Neural crest cell (in vitro differentiated cells): ENCODE measurements at regions not wholly inside any gene's neighbourhood (a gene's known extent, or its start where the extent isn't known, plus 50 kb on each side); places are given as distances from the start of the nearest gene placed in this dataset.

ENCODE experiments used
- DNase-seq: peaks from one replicate; pipeline ENCODE4 v3.0.0; 2021; ENCODE audit warnings: low read depth, mixed read lengths, low spot score
- H3K27ac Mint-ChIP-seq: one replicate; pipeline ENCODE4 v1.8.0; 2021; ENCODE audit warnings: mild to moderate bottlenecking, mixed read lengths; ENCODE audit not compliant: unreplicated experiment
- H3K27me3 Mint-ChIP-seq: 2 replicates; pipeline ENCODE4 v1.8.0; 2021; ENCODE audit warnings: low read depth, mild to moderate bottlenecking, mixed read lengths
- H3K36me3 Mint-ChIP-seq: 2 replicates; pipeline ENCODE4 v1.8.0; 2021; ENCODE audit warnings: low read depth, mild to moderate bottlenecking, mixed read lengths
- H3K4me1 Mint-ChIP-seq: 2 replicates; pipeline ENCODE4 v1.8.0; 2021; ENCODE audit warnings: mixed read lengths
- H3K4me3 Mint-ChIP-seq: one replicate; pipeline ENCODE4 v1.8.0; 2021; ENCODE audit warnings: mild to moderate bottlenecking, mixed read lengths
- H3K9me3 Mint-ChIP-seq: 2 replicates; pipeline ENCODE4 v1.8.0; 2021; ENCODE audit warnings: mixed read lengths
- CTCF ChIP-seq: fragments of 200-600 bp; sonication (generic); conservative IDR thresholded peaks from 2 replicates; pipeline ENCODE4 v1.5.0; 2021; ENCODE audit warnings: antibody characterized with exemption, mild to moderate bottlenecking

GRCh38 chr14:101246894-101247841, 314.1 kb upstream of the DIO3 start:
- no peak for TF ChIP-seq CTCF
- Mint-ChIP-seq H3K4me3 (no peak overlapping the region), H3K36me3 (no peaks in the 10 kb centered on the region), H3K27ac (peak overlapping the region; percentile 72), H3K27me3 (no peaks in the 10 kb centered on the region), H3K4me1 (no peaks in the 10 kb centered on the region), H3K9me3 (no peaks in the 10 kb centered on the region)
- DNase-seq: no peak

GRCh38 chr14:101247842-101248725, 313.2 kb upstream of the DIO3 start:
- Mint-ChIP-seq H3K9me3 (no peaks in the 10 kb centered on the region), H3K27ac (peak overlapping the region; percentile 72), H3K4me3 (no peak overlapping the region), H3K4me1 (no peaks in the 10 kb centered on the region), H3K36me3 (no peaks in the 10 kb centered on the region), H3K27me3 (no peaks in the 10 kb centered on the region)
- no peak for TF ChIP-seq CTCF
- DNase-seq: no peak

- Mint-ChIP-seq H3K4me1 (no peaks in the 10 kb centered on the region), H3K36me3 (no peaks in the 10 kb centered on the region), H3K4me3 (no peak overlapping the region), H3K27me3 (no peaks in the 10 kb centered on the region), H3K27ac (no peak overlapping the region), H3K9me3 (no peaks in the 10 kb centered on the region)
- no peak for TF ChIP-seq CTCF
- DNase-seq: no peak
Measured at GRCh38 chr14:101248840-101249675, 312.2 kb upstream of the DIO3 start.

GRCh38 chr14:101249676-101250036, 311.6 kb upstream of the DIO3 start:
- Mint-ChIP-seq H3K9me3 (no peaks in the 10 kb centered on the region), H3K4me3 (no peak overlapping the region), H3K27me3 (no peaks in the 10 kb centered on the region), H3K27ac (no peak overlapping the region), H3K36me3 (no peaks in the 10 kb centered on the region), H3K4me1 (no peaks in the 10 kb centered on the region)
- DNase-seq: no peak
- no peak for TF ChIP-seq CTCF

- H3K27me3 Mint-ChIP-seq: no peaks in the 10 kb centered on the region
- H3K36me3 Mint-ChIP-seq: no peaks in the 10 kb centered on the region
- DNase-seq: no peak
- no peak overlapping the region for H3K27ac Mint-ChIP-seq
- no peaks in the 10 kb centered on the region for H3K9me3 Mint-ChIP-seq
- H3K4me1 Mint-ChIP-seq: no peaks in the 10 kb centered on the region
- no peak overlapping the region for H3K4me3 Mint-ChIP-seq
- TF ChIP-seq CTCF: no peak
Measured at GRCh38 chr14:101250336-101250947, 310.9 kb upstream of the DIO3 start.
